GM23248 (cell line): ENCODE measurements at regions not wholly inside any gene's neighbourhood (a gene's known extent, or its start where the extent isn't known, plus 50 kb on each side); places are given as distances from the start of the nearest gene placed in this dataset.

Source experiments
- DNase-seq: peaks from one replicate; pipeline ENCODE4 v3.0.0-alpha.2; 2015
- H2AFZ ChIP-seq: fragments of 200-600 bp; sonication (generic); 2 replicates; pipeline ENCODE4 v1.6.1; 2016; ENCODE audit warnings: antibody characterized with exemption
- H3F3A ChIP-seq: fragments of 200-600 bp; sonication (generic); 2 replicates; pipeline ENCODE4 v1.6.1; 2016; ENCODE audit warnings: mild to moderate bottlenecking, antibody characterized with exemption, mixed run types; ENCODE audit not compliant: insufficient read depth
- H3K27ac ChIP-seq: fragments of 200-600 bp; sonication (generic); 2 replicates; pipeline ENCODE4 v1.5.1; 2016; ENCODE audit warnings: mild to moderate bottlenecking
- H3K27me3 ChIP-seq: fragments of 200-600 bp; sonication (generic); replicated peaks from 2 replicates; pipeline ENCODE4 v1.6.1; 2016; ENCODE audit warnings: mild to moderate bottlenecking; ENCODE audit not compliant: insufficient read depth
- H3K36me3 ChIP-seq: fragments of 200-600 bp; sonication (generic); 2 replicates; pipeline ENCODE4 v1.6.1; 2016; ENCODE audit warnings: low read depth, mild to moderate bottlenecking
- H3K4me1 ChIP-seq: fragments of 200-600 bp; sonication (generic); 2 replicates; pipeline ENCODE4 v1.6.1; 2016; ENCODE audit warnings: mild to moderate bottlenecking; ENCODE audit not compliant: insufficient read depth
- H3K4me2 ChIP-seq: fragments of 200-600 bp; sonication (generic); one replicate; pipeline ENCODE4 v1.6.1; 2016; ENCODE audit warnings: mild to moderate bottlenecking; ENCODE audit not compliant: unreplicated experiment
- H3K4me3 ChIP-seq: fragments of 200-600 bp; sonication (generic); 2 replicates; pipeline ENCODE4 v1.5.1; 2016; ENCODE audit warnings: mild to moderate bottlenecking
- H3K79me2 ChIP-seq: fragments of 200-600 bp; sonication (generic); 2 replicates; pipeline ENCODE4 v1.6.1; 2016; ENCODE audit warnings: mild to moderate bottlenecking; ENCODE audit not compliant: insufficient read depth
- H3K9ac ChIP-seq: fragments of 200-600 bp; sonication (generic); 2 replicates; pipeline ENCODE4 v1.6.1; 2016; ENCODE audit warnings: mild to moderate bottlenecking
- H3K9me2 ChIP-seq: fragments of 200-600 bp; sonication (generic); 2 replicates; pipeline ENCODE4 v1.6.1; 2016; ENCODE audit warnings: mixed run types, mild to moderate bottlenecking, moderate library complexity; ENCODE audit not compliant: insufficient read depth
- H3K9me3 ChIP-seq: fragments of 200-600 bp; sonication (generic); one replicate; pipeline ENCODE4 v1.6.1; 2017; ENCODE audit warnings: low read depth
- H4K20me1 ChIP-seq: fragments of 200-600 bp; sonication (generic); 2 replicates; pipeline ENCODE4 v1.6.0; 2016; ENCODE audit not compliant: insufficient read depth
- EZH2 ChIP-seq: fragments of 200-600 bp; sonication (generic); IDR thresholded peaks from 2 replicates; pipeline ENCODE4 v1.6.1; 2018; ENCODE audit warnings: antibody characterized with exemption, mild to moderate bottlenecking; ENCODE audit not compliant: insufficient read depth, poor library complexity, severe bottlenecking
- EZH2phosphoT487 ChIP-seq: fragments of 200-600 bp; sonication (generic); IDR thresholded peaks from 2 replicates; pipeline ENCODE4 v1.6.1; 2018; ENCODE audit warnings: antibody characterized with exemption, moderate library complexity, mild to moderate bottlenecking, low read depth; ENCODE audit not compliant: insufficient read depth
- WGBS, 2 experiments: methylation state at CpG; one replicate each; pipeline ENCODE4 v1.1.6; 2015 to 2017; ENCODE audit warnings: low lambda C conversion rate in 2 of 2, low coverage in 1 of 2; ENCODE audit errors: missing lambda C conversion rate in 2 of 2; 5-methylcytosine and 5-hydroxymethylcytosine counted together
- in situ Hi-C: fragments of 300-500 bp; cut with MboI; formaldehyde crosslinking; loops from 2 replicates; pipeline ENCODE4 v1.15.0; 2020

- WGBS, 2 experiments, result 42 to 50% methylated on average over 4 of the region's 4 CpGs
- Histone ChIP-seq H3K36me3 (no peaks in the 10 kb centered on the region), H3K9me2 (no peaks in the 10 kb centered on the region), H2AFZ (no peak overlapping the region), H3K9ac (no peak overlapping the region), H3K9me3 (no peaks in the 10 kb centered on the region), H3F3A (no peaks in the 10 kb centered on the region), H3K27me3 (no peaks in the 10 kb centered on the region), H3K27ac (no peak overlapping the region), H4K20me1 (no peaks in the 10 kb centered on the region), H3K4me3 (no peak overlapping the region), H3K4me2 (no peak overlapping the region), H3K4me1 (no peaks in the 10 kb centered on the region), H3K79me2 (no peaks in the 10 kb centered on the region)
- TF ChIP-seq EZH2phosphoT487 (no peak), EZH2 (no peak)
- in situ Hi-C loops, result no loop called here
- DNase-seq, result peak; percentile 4
These were observed 238.4 kb upstream of the CCDC196 start for GRCh38 chr14:66247662-66248193.

DNA sequence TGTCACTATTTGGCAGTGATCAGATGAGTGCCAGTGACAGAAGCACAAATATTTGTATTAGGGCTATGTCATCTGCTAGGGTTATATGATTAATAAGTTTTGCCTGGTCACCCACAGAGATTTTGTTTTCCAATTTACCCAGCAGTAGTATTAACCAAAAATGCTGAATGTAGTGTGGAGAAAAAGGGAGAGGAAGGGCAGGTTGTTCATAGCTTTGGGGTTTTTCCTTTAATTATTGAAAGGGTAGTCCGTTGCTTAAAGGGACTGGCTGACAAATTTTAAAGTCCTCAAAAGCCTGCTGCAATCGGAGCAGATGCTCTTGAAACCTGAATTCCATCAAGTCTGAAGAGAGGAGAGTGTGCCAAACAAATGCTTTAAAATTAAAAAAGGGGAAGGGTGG, 237.9 kb upstream of the CCDC196 start:
- Histone ChIP-seq H3K27me3 (no peaks in the 10 kb centered on the region), H2AFZ (no peak overlapping the region), H4K20me1 (no peaks in the 10 kb centered on the region), H3K9ac (no peak overlapping the region), H3K27ac (no peak overlapping the region), H3F3A (no peaks in the 10 kb centered on the region), H3K4me3 (no peak overlapping the region), H3K36me3 (no peaks in the 10 kb centered on the region), H3K79me2 (no peaks in the 10 kb centered on the region), H3K9me2 (no peaks in the 10 kb centered on the region), H3K9me3 (no peaks in the 10 kb centered on the region), H3K4me1 (no peaks in the 10 kb centered on the region), H3K4me2 (no peak overlapping the region)
- TF ChIP-seq EZH2 (no peak), EZH2phosphoT487 (no peak)
- WGBS, 2 experiments, result 18 to 33% methylated on average over 2 of the region's 2 CpGs
- in situ Hi-C loops, result no loop called here
- DNase-seq, result no peak

GRCh38 chr14:66249544-66249943, 236.6 kb upstream of the CCDC196 start:
- no peaks in the 10 kb centered on the region for H3K27me3 ChIP-seq
- no peaks in the 10 kb centered on the region for H4K20me1 ChIP-seq
- H3K9me3 ChIP-seq, result no peaks in the 10 kb centered on the region
- no peak overlapping the region for H3K27ac ChIP-seq
- H3K4me3 ChIP-seq, result no peak overlapping the region
- H3K9me2 ChIP-seq, result no peaks in the 10 kb centered on the region
- in situ Hi-C loops, result no loop called here
- no peak for TF ChIP-seq EZH2phosphoT487
- TF ChIP-seq EZH2, result no peak
- no peaks in the 10 kb centered on the region for H3F3A ChIP-seq
- DNase-seq, result no peak
- no peak overlapping the region for H3K9ac ChIP-seq
- WGBS, 2 experiments, result 49 to 57% methylated on average over 3 of the region's 3 CpGs
- no peaks in the 10 kb centered on the region for H3K4me1 ChIP-seq
- no peak overlapping the region for H3K4me2 ChIP-seq
- H3K36me3 ChIP-seq, result no peaks in the 10 kb centered on the region
- H3K79me2 ChIP-seq, result no peaks in the 10 kb centered on the region
- H2AFZ ChIP-seq, result no peak overlapping the region

DNA sequence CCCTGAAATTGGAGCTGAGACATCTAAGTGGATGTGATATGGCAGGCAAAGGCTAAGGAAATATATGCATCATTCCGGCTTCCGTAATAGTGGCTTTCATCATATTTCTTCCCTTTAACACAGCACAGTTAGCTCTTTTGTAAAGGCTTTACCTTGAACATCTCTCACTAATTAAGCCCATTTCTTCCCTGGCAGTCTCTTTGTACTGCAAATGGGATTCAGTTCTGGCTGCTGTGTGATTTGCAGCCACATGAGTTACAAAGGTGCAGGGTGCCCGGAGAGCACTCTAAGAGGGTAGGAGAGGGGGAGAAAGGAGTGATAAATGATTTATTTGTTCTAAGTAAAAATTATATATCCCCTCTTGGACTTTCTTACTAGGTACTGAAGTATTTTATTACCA, 232.1 kb upstream of the CCDC196 start:
- H3K36me3 ChIP-seq, result no peaks in the 10 kb centered on the region
- H3K27ac ChIP-seq, result no peak overlapping the region
- H3F3A ChIP-seq, result no peaks in the 10 kb centered on the region
- no peaks in the 10 kb centered on the region for H3K27me3 ChIP-seq
- H3K9me2 ChIP-seq, result no peaks in the 10 kb centered on the region
- 26 to 30% methylated on average over 3 of the region's 3 CpGs for WGBS, 2 experiments
- TF ChIP-seq EZH2 (no peak), EZH2phosphoT487 (no peak)
- H3K4me3 ChIP-seq, result no peak overlapping the region
- no peak overlapping the region for H3K4me2 ChIP-seq
- no peak for DNase-seq
- H2AFZ ChIP-seq, result no peak overlapping the region
- in situ Hi-C loops, result no loop called here
- H3K9me3 ChIP-seq, result no peaks in the 10 kb centered on the region
- no peaks in the 10 kb centered on the region for H3K79me2 ChIP-seq
- H4K20me1 ChIP-seq, result no peaks in the 10 kb centered on the region
- no peak overlapping the region for H3K9ac ChIP-seq
- no peaks in the 10 kb centered on the region for H3K4me1 ChIP-seq

DNA sequence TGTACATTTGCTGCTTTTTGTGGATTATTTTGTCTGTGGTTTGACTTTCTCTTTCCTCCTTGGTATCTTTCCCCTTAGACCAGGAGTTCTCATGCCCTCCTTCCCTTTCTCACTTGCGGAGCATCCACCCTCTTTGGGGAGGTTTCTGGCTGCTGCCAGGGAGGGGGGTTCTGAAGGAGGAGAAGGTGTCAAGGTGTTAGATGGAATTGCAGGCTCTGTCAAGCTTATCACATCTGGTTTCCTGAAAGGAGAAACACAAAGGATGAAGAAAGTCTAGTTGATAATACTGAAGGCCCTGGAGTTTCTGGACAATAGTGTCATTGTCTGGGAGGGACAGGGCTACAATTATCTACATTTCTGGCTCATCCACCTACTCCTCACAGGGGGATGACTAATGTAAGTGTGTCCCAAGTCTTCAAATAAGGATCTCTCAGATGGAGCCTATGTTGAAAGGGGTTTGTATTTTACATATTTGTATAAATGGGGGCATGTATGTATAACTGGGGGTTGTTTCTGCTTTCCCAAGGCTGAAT, 217.3 kb upstream of the CCDC196 start:
- H2AFZ ChIP-seq, result no peak overlapping the region
- H3K4me1 ChIP-seq, result no peaks in the 10 kb centered on the region
- H3K9me2 ChIP-seq, result no peaks in the 10 kb centered on the region
- H3K36me3 ChIP-seq, result no peaks in the 10 kb centered on the region
- in situ Hi-C loops, result no loop called here
- H3K27ac ChIP-seq, result no peak overlapping the region
- H3K27me3 ChIP-seq, result no peaks in the 10 kb centered on the region
- no peaks in the 10 kb centered on the region for H3K79me2 ChIP-seq
- H3K4me3 ChIP-seq, result no peak overlapping the region
- 74 to 79% methylated on average over 1 of the region's 1 CpG for WGBS, 2 experiments
- TF ChIP-seq EZH2phosphoT487 (no peak), EZH2 (no peak)
- H3F3A ChIP-seq, result no peaks in the 10 kb centered on the region
- no peaks in the 10 kb centered on the region for H4K20me1 ChIP-seq
- H3K9me3 ChIP-seq, result no peaks in the 10 kb centered on the region
- H3K9ac ChIP-seq, result no peak overlapping the region
- DNase-seq, result no peak
- no peak overlapping the region for H3K4me2 ChIP-seq
